Activated naive CD4-positive, alpha-beta T cell treated with anti-CD3 and anti-CD28 coated beads, Interleukin-2, amount 50 U/mL, for 24 hours (primary cell): ENCODE measurements at regions not wholly inside any gene's neighbourhood (a gene's known extent, or its start where the extent isn't known, plus 50 kb on each side); places are given as distances from the start of the nearest gene placed in this dataset.
"Not testable (repeated sequence)": the region's sequence is repeated elsewhere in the genome, so short reads cannot be mapped to it uniquely, and the experiment has no call there.

Experiments
- H3K27ac Mint-ChIP-seq: one replicate; pipeline ENCODE4 v1.8.0; 2021; ENCODE audit warnings: mild to moderate bottlenecking, mixed read lengths
- H3K27me3 Mint-ChIP-seq: one replicate; pipeline ENCODE4 v1.8.0; 2021; ENCODE audit warnings: mixed read lengths
- H3K36me3 Mint-ChIP-seq: one replicate; pipeline ENCODE4 v1.8.0; 2021; ENCODE audit warnings: mixed read lengths
- H3K4me1 Mint-ChIP-seq: one replicate; pipeline ENCODE4 v1.8.0; 2021; ENCODE audit warnings: mixed read lengths
- H3K4me3 Mint-ChIP-seq: one replicate; pipeline ENCODE4 v1.8.0; 2021; ENCODE audit warnings: mild to moderate bottlenecking, mixed read lengths
- H3K9me3 Mint-ChIP-seq: one replicate; pipeline ENCODE4 v1.8.0; 2021; ENCODE audit warnings: mixed read lengths

GRCh38 chr19:28646629-28647028 is 566.3 kb downstream of the UQCRFS1 start:
- H3K36me3 Mint-ChIP-seq: no peaks in the 10 kb centered on the region
- no peak overlapping the region for H3K27ac Mint-ChIP-seq
- H3K9me3 Mint-ChIP-seq: no peaks in the 10 kb centered on the region
- no peak overlapping the region for H3K4me3 Mint-ChIP-seq
- H3K4me1 Mint-ChIP-seq: no peaks in the 10 kb centered on the region
- H3K27me3 Mint-ChIP-seq: no peaks in the 10 kb centered on the region

GRCh38 chr19:28644169-28644775 is 568.7 kb downstream of the UQCRFS1 start:
- no peaks in the 10 kb centered on the region for H3K4me1 Mint-ChIP-seq
- H3K9me3 Mint-ChIP-seq: no peaks in the 10 kb centered on the region
- no peak overlapping the region for H3K4me3 Mint-ChIP-seq
- H3K36me3 Mint-ChIP-seq: no peaks in the 10 kb centered on the region
- H3K27ac Mint-ChIP-seq: no peak overlapping the region
- peaks cover 1% of the 10 kb centered on the region for H3K27me3 Mint-ChIP-seq

GRCh38 chr19:28642787-28643683 is 569.9 kb downstream of the UQCRFS1 start:
- Mint-ChIP-seq H3K27me3 (peaks cover 1% of the 10 kb centered on the region), H3K9me3 (no peaks in the 10 kb centered on the region), H3K36me3 (no peaks in the 10 kb centered on the region), H3K4me1 (no peaks in the 10 kb centered on the region), H3K27ac (no peak overlapping the region), H3K4me3 (no peak overlapping the region)

- Mint-ChIP-seq H3K27me3 (peaks cover 1% of the 10 kb centered on the region), H3K4me1 (no peaks in the 10 kb centered on the region), H3K36me3 (no peaks in the 10 kb centered on the region), H3K4me3 (no peak overlapping the region), H3K27ac (no peak overlapping the region), H3K9me3 (no peaks in the 10 kb centered on the region)
These were observed 571.6 kb downstream of the UQCRFS1 start for GRCh38 chr19:28641395-28641794.

- H3K4me1 Mint-ChIP-seq: no peaks in the 10 kb centered on the region
- no peaks in the 10 kb centered on the region for H3K9me3 Mint-ChIP-seq
- H3K27ac Mint-ChIP-seq: no peak overlapping the region
- peaks cover 1% of the 10 kb centered on the region for H3K27me3 Mint-ChIP-seq
- no peak overlapping the region for H3K4me3 Mint-ChIP-seq
- no peaks in the 10 kb centered on the region for H3K36me3 Mint-ChIP-seq
These were observed 572.4 kb downstream of the UQCRFS1 start for GRCh38 chr19:28640506-28640905.

- Mint-ChIP-seq H3K4me3 (no peak overlapping the region), H3K27ac (no peak overlapping the region), H3K4me1 (peaks cover 5% of the 10 kb centered on the region), H3K9me3 (no peaks in the 10 kb centered on the region), H3K36me3 (peaks cover 2% of the 10 kb centered on the region), H3K27me3 (peaks cover 4% of the 10 kb centered on the region)
These were observed 574.5 kb downstream of the UQCRFS1 start for GRCh38 chr19:28638445-28638844.

- Mint-ChIP-seq H3K36me3 (peaks cover 2% of the 10 kb centered on the region), H3K4me1 (peaks cover 16% of the 10 kb centered on the region), H3K9me3 (no peaks in the 10 kb centered on the region), H3K4me3 (no peak overlapping the region), H3K27ac (no peak overlapping the region), H3K27me3 (peaks cover 4% of the 10 kb centered on the region)
These were observed 576.2 kb downstream of the UQCRFS1 start for GRCh38 chr19:28636706-28637105.

GRCh38 chr19:28636016-28636629 is 576.8 kb downstream of the UQCRFS1 start:
- Mint-ChIP-seq H3K27ac (no peak overlapping the region), H3K9me3 (no peaks in the 10 kb centered on the region), H3K36me3 (peaks cover 2% of the 10 kb centered on the region), H3K4me3 (no peak overlapping the region), H3K4me1 (peaks cover 16% of the 10 kb centered on the region), H3K27me3 (peaks cover 4% of the 10 kb centered on the region)

- H3K27me3 Mint-ChIP-seq: peaks cover 2% of the 10 kb centered on the region
- no peak overlapping the region for H3K27ac Mint-ChIP-seq
- H3K36me3 Mint-ChIP-seq: peaks cover 2% of the 10 kb centered on the region
- no peaks in the 10 kb centered on the region for H3K9me3 Mint-ChIP-seq
- H3K4me1 Mint-ChIP-seq: peaks cover 16% of the 10 kb centered on the region
- no peak overlapping the region for H3K4me3 Mint-ChIP-seq
These were observed 578.1 kb downstream of the UQCRFS1 start for GRCh38 chr19:28634837-28635236.

- no peak overlapping the region for H3K4me3 Mint-ChIP-seq
- H3K4me1 Mint-ChIP-seq: peaks cover 16% of the 10 kb centered on the region
- H3K36me3 Mint-ChIP-seq: peaks cover 2% of the 10 kb centered on the region
- peaks cover 2% of the 10 kb centered on the region for H3K27me3 Mint-ChIP-seq
- no peaks in the 10 kb centered on the region for H3K9me3 Mint-ChIP-seq
- no peak overlapping the region for H3K27ac Mint-ChIP-seq
These were observed 579.0 kb downstream of the UQCRFS1 start for GRCh38 chr19:28634019-28634328.

- Mint-ChIP-seq H3K27ac (no peak overlapping the region), H3K27me3 (peaks cover 2% of the 10 kb centered on the region), H3K4me3 (no peak overlapping the region), H3K4me1 (peaks cover 16% of the 10 kb centered on the region), H3K9me3 (no peaks in the 10 kb centered on the region), H3K36me3 (peaks cover 2% of the 10 kb centered on the region)
These were observed 579.5 kb downstream of the UQCRFS1 start for GRCh38 chr19:28633319-28634018.

GRCh38 chr19:28632371-28633080 is 580.4 kb downstream of the UQCRFS1 start:
- H3K4me1 Mint-ChIP-seq: peaks cover 16% of the 10 kb centered on the region
- peaks cover 2% of the 10 kb centered on the region for H3K27me3 Mint-ChIP-seq
- H3K9me3 Mint-ChIP-seq: peaks cover 7% of the 10 kb centered on the region
- H3K27ac Mint-ChIP-seq: no peak overlapping the region
- H3K36me3 Mint-ChIP-seq: peaks cover 5% of the 10 kb centered on the region
- H3K4me3 Mint-ChIP-seq: no peak overlapping the region

- Mint-ChIP-seq H3K27me3 (peaks cover 2% of the 10 kb centered on the region), H3K4me1 (peaks cover 16% of the 10 kb centered on the region), H3K9me3 (peaks cover 8% of the 10 kb centered on the region), H3K27ac (no peak overlapping the region), H3K4me3 (no peak overlapping the region), H3K36me3 (peaks cover 5% of the 10 kb centered on the region)
These were observed 581.0 kb downstream of the UQCRFS1 start for GRCh38 chr19:28631961-28632360.

- peaks cover 13% of the 10 kb centered on the region for H3K9me3 Mint-ChIP-seq
- H3K36me3 Mint-ChIP-seq: peaks cover 3% of the 10 kb centered on the region
- H3K4me3 Mint-ChIP-seq: no peak overlapping the region
- H3K4me1 Mint-ChIP-seq: peaks cover 5% of the 10 kb centered on the region
- H3K27me3 Mint-ChIP-seq: no peaks in the 10 kb centered on the region
- no peak overlapping the region for H3K27ac Mint-ChIP-seq
These were observed 585.3 kb downstream of the UQCRFS1 start for GRCh38 chr19:28627669-28628068.

GRCh38 chr19:28626407-28626806 is 586.5 kb downstream of the UQCRFS1 start:
- not testable (repeated sequence) for H3K36me3 Mint-ChIP-seq, H3K27ac Mint-ChIP-seq, H3K27me3 Mint-ChIP-seq, H3K4me3 Mint-ChIP-seq, H3K4me1 Mint-ChIP-seq
- H3K9me3 Mint-ChIP-seq: peaks cover 13% of the 10 kb centered on the region
